ENCODE measurements at regions not wholly inside any gene's neighbourhood (a gene's known extent, or its start where the extent isn't known, plus 50 kb on each side); places are given as distances from the start of the nearest gene placed in this dataset.

DNA sequence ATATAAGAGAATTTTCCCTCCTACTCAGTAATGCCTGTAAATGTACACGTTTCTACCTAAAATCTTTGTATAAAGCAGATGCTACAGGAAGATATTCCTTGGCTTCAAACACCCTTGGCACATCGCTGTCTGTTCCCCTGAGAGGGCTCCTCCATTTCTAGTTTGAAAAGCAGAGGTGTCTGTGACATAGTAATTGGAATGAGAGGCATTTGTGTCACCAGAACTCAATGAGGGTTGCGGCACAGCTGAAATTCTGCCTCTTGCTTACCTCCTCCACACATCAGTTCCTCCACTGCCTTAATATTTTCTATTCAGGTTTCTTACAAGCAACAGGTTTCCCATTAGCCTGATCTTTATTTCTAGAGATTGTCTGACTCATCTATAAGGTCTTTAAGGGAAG, 359.9 kb upstream of the DCC start:
- Histone ChIP-seq H2BK5ac (ENCODE audit: low read depth, low read length) (no peak overlapping the region), H2AFZ (ENCODE audit: low read length) (no peak overlapping the region), H3K56ac (replicated peaks; ENCODE audit: insufficient read length, low read depth, low read length) (no peak overlapping the region), H3K27me3 (replicated peaks in 1 of 4; ENCODE audit: control insufficient read depth in 3 of 4, extremely low read depth in 1 of 4, insufficient read depth in 3 of 4, low read length in 3 of 4) (peaks cover 0 to 1% (median 0%) of the 10 kb centered on the region in 4 experiments; a peak in 1 of 7 replicates), H3K4me1 (replicated peaks in 1 of 4; ENCODE audit: control insufficient read depth in 3 of 4, insufficient read depth in 4 of 4, low read length in 3 of 4) (no peaks in the 10 kb centered on the region), H2BK120ac (replicated peaks; ENCODE audit: low read depth, low read length) (no peak overlapping the region), H3K27ac (ENCODE audit: low read depth, low read length) (no peak overlapping the region), H3K36me3 (ENCODE audit: control insufficient read depth in 2 of 4, insufficient read depth in 4 of 4, low read length in 3 of 4) (no peaks in the 10 kb centered on the region), H2BK12ac (ENCODE audit: low read depth, low read length) (no peak overlapping the region), H3K4me2 (ENCODE audit: insufficient read depth in 1 of 2, low read depth in 2 of 2, low read length in 2 of 2) (no peak overlapping the region), H2BK15ac (ENCODE audit: low read length) (no peak overlapping the region), H3K18ac (ENCODE audit: extremely low read depth, low read length) (no peak overlapping the region), H3K79me1 (ENCODE audit: low read depth, low read length) (no peaks in the 10 kb centered on the region), H4K5ac (ENCODE audit: insufficient read length, low read depth, low read length) (no peak overlapping the region), H4K91ac (replicated peaks; ENCODE audit: insufficient read length, low read length) (no peak overlapping the region), H3K79me2 (ENCODE audit: control insufficient read depth in 1 of 2, insufficient read depth in 2 of 2, low read length in 2 of 2) (no peaks in the 10 kb centered on the region), H3K23me2 (ENCODE audit: low read depth, low read length) (no peaks in the 10 kb centered on the region), H3K4me3 (ENCODE audit: extremely low read depth in 1 of 4, insufficient read depth in 2 of 4, low read depth in 3 of 4, low read length in 4 of 4) (no peak overlapping the region), H2AK5ac (ENCODE audit: low read depth, low read length) (no peak overlapping the region), H4K20me1 (replicated peaks in 1 of 2; ENCODE audit: control insufficient read depth in 1 of 2, insufficient read depth in 2 of 2, low read length in 2 of 2) (no peaks in the 10 kb centered on the region), H2BK20ac (ENCODE audit: low read length) (no peak overlapping the region), H3K9ac (replicated peaks in 1 of 4; ENCODE audit: extremely low read depth in 1 of 4, low read depth in 3 of 4, low read length in 3 of 4) (no peak overlapping the region), H3K4ac (replicated peaks; ENCODE audit: insufficient read length, low read depth, low read length) (no peak overlapping the region), H3K14ac (ENCODE audit: insufficient read length) (no peak overlapping the region), H4K8ac (ENCODE audit: extremely low read depth, insufficient read depth, low read length) (no peak overlapping the region), H3K23ac (ENCODE audit: insufficient read length) (no peak overlapping the region), H3K9me3 (ENCODE audit: insufficient read depth in 2 of 2, low read depth in 1 of 2, low read length in 1 of 2) (no peaks in the 10 kb centered on the region)
- no peak for DNase-seq (ENCODE audit: low read depth in 1 of 2, low spot score in 2 of 2)
- ChIA-PET POLR2A (ENCODE audit: partially characterized antibody) (no interaction called here), CTCF (ENCODE audit: partially characterized antibody) (no interaction called here)
- 80% methylated on average over 3 of the region's 3 CpGs; no CpG with 5 or more reads in 1 of the 2 experiments for WGBS, 2 experiments (ENCODE audit: extremely low coverage in 1 of 2, insufficient coverage in 1 of 2, insufficient read length in 1 of 2, insufficient replicate concordance in 2 of 2, low coverage in 1 of 2, low lambda C conversion rate in 2 of 2, missing lambda C conversion rate in 1 of 2)
- TF ChIP-seq HDAC2 (IDR thresholded peaks at IDR 0.05; ENCODE audit: borderline replicate concordance in 1 of 2, low read depth in 2 of 2, low read length in 2 of 2), result no peak
- no peak for TF ChIP-seq TEAD4 (IDR thresholded peaks at IDR 0.05; ENCODE audit: low read depth, low read length)
- TF ChIP-seq TCF12 (IDR thresholded peaks at IDR 0.05; ENCODE audit: low read depth, low read length), result no peak
- no peak for FAIRE-seq
